Nephron (organoid): ENCODE measurements at regions not wholly inside any gene's neighbourhood (a gene's known extent, or its start where the extent isn't known, plus 50 kb on each side); places are given as distances from the start of the nearest gene placed in this dataset.
"Not testable (repeated sequence)": the region's sequence is repeated elsewhere in the genome, so short reads cannot be mapped to it uniquely, and the experiment has no call there.

Experiments used
- H3K27ac Mint-ChIP-seq, 3 experiments: 2 replicates each; pipeline ENCODE4 v1.8.0; 2020; ENCODE audit warnings: mixed read lengths in 3 of 3, mild to moderate bottlenecking in 2 of 3, moderate library complexity in 1 of 3
- H3K27me3 Mint-ChIP-seq: 2 replicates; pipeline ENCODE4 v1.8.0; 2021; ENCODE audit warnings: low read depth, mild to moderate bottlenecking, moderate library complexity, mixed read lengths
- H3K36me3 Mint-ChIP-seq: 2 replicates; pipeline ENCODE4 v1.8.0; 2020; ENCODE audit warnings: low read depth, mixed read lengths
- H3K4me1 Mint-ChIP-seq: 2 replicates; pipeline ENCODE4 v1.8.0; 2020; ENCODE audit warnings: mixed read lengths
- H3K4me3 Mint-ChIP-seq, 3 experiments: 2 replicates each; pipeline ENCODE4 v1.8.0; 2020; ENCODE audit warnings: mild to moderate bottlenecking in 3 of 3, mixed read lengths in 3 of 3, moderate library complexity in 2 of 3
- H3K9me3 Mint-ChIP-seq: 2 replicates; pipeline ENCODE4 v1.8.0; 2020; ENCODE audit warnings: mixed read lengths
- CTCF ChIP-seq, 3 experiments: fragments of 200-600 bp; sonication (generic); IDR thresholded peaks; one replicate each; pipeline ENCODE4 v1.5.0; 2021; ENCODE audit warnings: antibody characterized with exemption in 3 of 3; ENCODE audit not compliant: unreplicated experiment in 3 of 3

DNA sequence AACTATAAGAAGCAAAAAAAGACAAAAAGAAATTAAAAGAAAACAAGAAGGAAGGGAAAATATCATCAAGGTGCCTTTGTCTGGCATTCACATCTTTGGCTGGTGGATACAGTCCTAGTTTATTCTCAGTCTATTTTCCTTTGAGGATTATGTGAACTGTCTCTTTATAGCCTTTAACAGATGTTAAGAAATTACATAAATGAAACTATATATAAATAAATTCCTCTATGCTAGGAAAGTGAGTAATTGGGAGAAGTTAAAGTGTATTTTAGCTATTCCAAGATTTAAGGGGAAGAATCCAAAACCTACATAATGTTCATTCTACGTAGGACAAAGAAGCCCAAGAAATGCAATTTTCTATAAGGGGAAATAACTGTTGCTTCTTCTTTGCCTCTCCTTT, 316.3 kb downstream of the ADAMTS20 start:
- Mint-ChIP-seq H3K4me1 (peaks cover 12% of the 10 kb centered on the region), H3K27ac (peak overlapping the region; percentile 29 to 63 (median 61))
- TF ChIP-seq CTCF (IDR thresholded peaks at IDR 0.05; ENCODE audit: unreplicated experiment in 3 of 3) = no peak

DNA sequence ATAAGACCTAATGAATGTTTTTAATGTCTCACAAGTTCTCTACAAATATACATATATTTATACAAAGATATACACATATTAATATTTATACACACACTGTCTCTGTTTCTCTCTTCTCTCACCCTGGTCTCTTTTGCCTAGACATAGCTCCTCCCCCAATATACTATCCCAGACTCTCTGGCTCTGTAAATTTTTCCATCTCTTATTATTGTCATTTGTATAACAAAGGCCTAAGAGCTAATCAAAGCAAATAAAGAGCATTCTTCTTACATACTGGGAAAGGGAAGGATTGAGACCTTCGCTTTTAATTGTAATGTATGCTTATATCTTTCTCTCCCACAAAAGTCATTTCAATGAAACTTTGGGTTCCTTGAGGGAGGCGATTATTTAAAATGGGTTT, 318.1 kb downstream of the ADAMTS20 start:
- no peak overlapping the region for H3K27ac Mint-ChIP-seq
- no peak for TF ChIP-seq CTCF (IDR thresholded peaks at IDR 0.05; ENCODE audit: unreplicated experiment in 3 of 3)
- no peak overlapping the region for H3K4me3 Mint-ChIP-seq
- H3K36me3 Mint-ChIP-seq = no peaks in the 10 kb centered on the region
- H3K9me3 Mint-ChIP-seq = peaks cover 3% of the 10 kb centered on the region
- no peaks in the 10 kb centered on the region for H3K27me3 Mint-ChIP-seq
- peaks cover 12% of the 10 kb centered on the region for H3K4me1 Mint-ChIP-seq

More for the DNA sequence above, 316.3 kb downstream of the ADAMTS20 start:
- no peak overlapping the region for H3K4me3 Mint-ChIP-seq
- no peaks in the 10 kb centered on the region for H3K27me3 Mint-ChIP-seq
- no peaks in the 10 kb centered on the region for H3K36me3 Mint-ChIP-seq
- H3K9me3 Mint-ChIP-seq = peaks cover 3% of the 10 kb centered on the region

GRCh38 chr12:43226151-43226550, 325.9 kb downstream of the ADAMTS20 start:
- Mint-ChIP-seq H3K4me3 (no peak overlapping the region), H3K27me3 (no peaks in the 10 kb centered on the region), H3K4me1 (peaks cover 7% of the 10 kb centered on the region), H3K36me3 (peaks cover 4% of the 10 kb centered on the region), H3K9me3 (peaks cover 19% of the 10 kb centered on the region), H3K27ac (no peak overlapping the region)
- TF ChIP-seq CTCF (IDR thresholded peaks at IDR 0.05; ENCODE audit: unreplicated experiment in 3 of 3) = no peak

DNA sequence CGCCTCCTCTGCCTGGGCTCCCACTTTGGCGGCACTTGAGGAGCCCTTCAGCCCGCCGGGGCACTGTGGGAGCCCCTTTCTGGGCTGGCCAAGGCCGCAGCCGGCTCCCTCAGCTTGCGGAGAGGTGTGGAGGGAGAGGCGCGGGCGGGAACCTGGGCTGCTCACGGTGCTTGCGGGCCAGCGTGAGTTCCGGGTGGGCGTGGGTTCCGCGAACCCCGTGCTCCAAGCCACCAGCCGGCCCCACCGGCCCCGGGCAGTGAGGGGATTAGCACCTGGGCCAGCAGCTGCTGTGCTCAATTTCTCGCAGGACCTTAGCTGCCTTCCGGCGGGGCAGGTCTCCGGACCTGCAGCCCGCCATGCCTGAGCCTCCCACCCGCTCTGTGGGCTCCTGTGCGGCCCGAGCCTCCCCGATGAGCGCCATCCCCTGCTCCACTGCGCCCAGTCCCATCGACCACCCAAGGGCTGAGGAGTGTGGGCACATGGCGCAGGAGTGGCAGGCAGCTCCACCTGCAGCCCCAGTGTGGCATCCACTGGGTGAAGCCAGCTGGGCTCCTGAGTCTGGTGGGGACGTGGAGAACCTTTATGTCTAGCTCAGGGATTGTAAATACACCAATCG, 327.7 kb downstream of the ADAMTS20 start:
- Mint-ChIP-seq H3K4me1 (peaks cover 20% of the 10 kb centered on the region), H3K9me3 (peaks cover 19% of the 10 kb centered on the region)
- H3K36me3 Mint-ChIP-seq, H3K27me3 Mint-ChIP-seq, H3K27ac Mint-ChIP-seq, H3K4me3 Mint-ChIP-seq: not testable (repeated sequence)

DNA sequence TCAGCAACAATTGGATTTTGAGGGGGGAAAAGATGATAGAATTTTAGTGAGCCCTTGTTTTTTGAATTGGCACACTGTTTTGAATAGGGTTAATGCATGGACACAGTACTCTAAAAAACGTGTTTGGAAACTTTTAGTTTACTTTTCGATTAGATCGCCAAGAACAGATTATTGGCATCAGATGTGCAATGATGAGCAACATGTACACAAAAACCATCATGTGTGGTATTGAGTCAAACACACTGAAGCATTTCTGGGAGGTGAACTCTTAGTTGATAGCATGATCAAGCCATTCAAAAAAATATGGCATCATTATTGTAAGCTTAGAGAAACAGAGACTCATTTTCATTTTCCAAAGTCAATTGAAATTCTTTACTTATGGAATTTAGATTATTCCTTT, 329.2 kb downstream of the ADAMTS20 start:
- Mint-ChIP-seq H3K27me3 (no peaks in the 10 kb centered on the region), H3K4me3 (no peak overlapping the region), H3K27ac (no peak overlapping the region), H3K4me1 (peaks cover 20% of the 10 kb centered on the region), H3K9me3 (peaks cover 16% of the 10 kb centered on the region), H3K36me3 (peaks cover 4% of the 10 kb centered on the region)
- no peak for TF ChIP-seq CTCF (IDR thresholded peaks at IDR 0.05; ENCODE audit: unreplicated experiment in 3 of 3)

DNA sequence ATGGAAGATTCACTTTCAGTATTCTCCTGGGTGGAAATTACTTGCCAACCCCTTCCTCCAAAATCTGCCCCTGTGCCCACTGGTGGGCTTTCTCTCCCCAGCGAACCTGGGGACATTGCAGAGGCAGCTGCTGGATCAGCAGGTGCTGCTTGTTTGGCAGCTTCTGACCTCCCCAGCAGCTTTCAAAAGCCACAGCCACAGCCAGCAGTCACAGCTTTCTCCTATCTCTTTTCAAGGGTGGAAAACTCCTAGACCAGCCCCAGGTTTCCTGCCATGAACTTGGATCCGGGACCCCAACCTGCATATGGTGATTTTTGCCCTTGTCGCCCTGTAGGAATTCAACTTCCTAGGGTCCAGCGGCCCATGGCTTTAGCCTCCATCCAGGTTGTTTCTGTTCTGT, 330.8 kb downstream of the ADAMTS20 start:
- H3K9me3 Mint-ChIP-seq = peaks cover 7% of the 10 kb centered on the region
- H3K4me3 Mint-ChIP-seq = no peak overlapping the region
- H3K36me3 Mint-ChIP-seq = no peaks in the 10 kb centered on the region
- no peak for TF ChIP-seq CTCF (IDR thresholded peaks at IDR 0.05; ENCODE audit: unreplicated experiment in 3 of 3)
- H3K27ac Mint-ChIP-seq = peak overlapping the region in 2 of 3 experiments; percentile 50 to 59
- H3K4me1 Mint-ChIP-seq = peaks cover 21% of the 10 kb centered on the region
- H3K27me3 Mint-ChIP-seq = no peaks in the 10 kb centered on the region
